K562 (cell line): ENCODE measurements at regions not wholly inside any gene's neighbourhood (a gene's known extent, or its start where the extent isn't known, plus 50 kb on each side); places are given as distances from the start of the nearest gene placed in this dataset.
A peak's percentile ranks its signal among the peaks of the same experiment; 100 is the strongest.

Experiments used
- CBFA2T3 ChIP-seq: fragments of 450-650 bp; IDR thresholded peaks from 2 replicates; pipeline ENCODE4 v1.6.1; 2017
- CHD2 ChIP-seq: IDR thresholded peaks from 2 replicates; pipeline ENCODE4 v1.6.1; 2011; ENCODE audit warnings: low read depth, low read length
- CREBBP ChIP-seq: IDR thresholded peaks from one replicate; pipeline ENCODE4 v1.6.1; 2012; ENCODE audit warnings: low read depth, mild to moderate bottlenecking, control low read depth, inconsistent platforms, low read length
- ELF2 ChIP-seq: fragments of 250-450 bp; sonication (Bioruptor Pico); IDR thresholded peaks from 2 replicates; pipeline ENCODE4 v1.5.0; 2021; ENCODE audit warnings: mild to moderate bottlenecking
- ELF4 ChIP-seq: fragments of 450-650 bp; formaldehyde crosslinking; IDR thresholded peaks from 2 replicates; pipeline ENCODE4 v1.4.0; 2022; ENCODE audit warnings: missing genetic modification characterization
- JUNB ChIP-seq: fragments of 450-650 bp; formaldehyde crosslinking; conservative IDR thresholded peaks from 2 replicates; pipeline ENCODE4 v1.4.0; 2020; ENCODE audit warnings: mild to moderate bottlenecking
- MCM2 ChIP-seq: fragments of 450-650 bp; IDR thresholded peaks from 2 replicates; pipeline ENCODE4 v1.6.1; 2017; ENCODE audit warnings: low read depth, mild to moderate bottlenecking
- MECOM ChIP-seq: fragments of 250-450 bp; sonication (Bioruptor Pico); IDR thresholded peaks from 2 replicates; pipeline ENCODE4 v1.8.0; 2022; ENCODE audit warnings: inconsistent platforms
- NR2C2 ChIP-seq, 2 experiments: fragments of 200-800 bp in 1 of 2; sonication (Bioruptor generic) in 1 of 2; sonication (generic) in 1 of 2; formaldehyde crosslinking in 1 of 2; IDR thresholded peaks; 2 replicates each; pipeline versions ENCODE4 v1.6.1 to v1.8.0; 2016 to 2022; ENCODE audit warnings: mild to moderate bottlenecking in 1 of 2, missing compliant biosample characterization in 1 of 2, missing genetic modification characterization in 1 of 2, missing genetic modification reagents in 1 of 2
- RB1 ChIP-seq: fragments of 450-650 bp; IDR thresholded peaks from 2 replicates; pipeline ENCODE4 v1.6.1; 2017; ENCODE audit warnings: low read depth, mild to moderate bottlenecking
- SMARCE1 ChIP-seq: fragments of 450-650 bp; IDR thresholded peaks from 2 replicates; pipeline ENCODE4 v1.7.1; 2016; ENCODE audit warnings: mild to moderate bottlenecking
- SPI1 ChIP-seq: IDR thresholded peaks from 2 replicates; pipeline ENCODE4 v1.6.1; 2011; ENCODE audit warnings: low read depth, low read length, control low read depth, borderline replicate concordance
- TAF9B ChIP-seq: fragments of 450-650 bp; IDR thresholded peaks from 2 replicates; pipeline ENCODE4 v1.6.1; 2018; ENCODE audit warnings: mild to moderate bottlenecking; ENCODE audit not compliant: partially characterized antibody
- ZNF224 ChIP-seq: sonication (generic); formaldehyde crosslinking; IDR thresholded peaks from 2 replicates; pipeline ENCODE4 v1.8.0; 2022; ENCODE audit warnings: mild to moderate bottlenecking, missing genetic modification reagents
- TF ChIP-seq, protein P1 (sequence below): fragments of 250-450 bp; sonication (Bioruptor Pico); IDR thresholded peaks from 2 replicates; pipeline ENCODE4 v1.4.0; 2020
- TF ChIP-seq, protein P2 (sequence below), 2 experiments: fragments of 450-650 bp; IDR thresholded peaks; 2 replicates each; pipeline ENCODE4 v1.6.1; 2016
- TF ChIP-seq, protein P3 (sequence below): sonication (generic); formaldehyde crosslinking; IDR thresholded peaks from 2 replicates; pipeline ENCODE4 v1.8.1; 2023; ENCODE audit warnings: missing genetic modification reagents, mild to moderate bottlenecking, borderline replicate concordance

DNA sequence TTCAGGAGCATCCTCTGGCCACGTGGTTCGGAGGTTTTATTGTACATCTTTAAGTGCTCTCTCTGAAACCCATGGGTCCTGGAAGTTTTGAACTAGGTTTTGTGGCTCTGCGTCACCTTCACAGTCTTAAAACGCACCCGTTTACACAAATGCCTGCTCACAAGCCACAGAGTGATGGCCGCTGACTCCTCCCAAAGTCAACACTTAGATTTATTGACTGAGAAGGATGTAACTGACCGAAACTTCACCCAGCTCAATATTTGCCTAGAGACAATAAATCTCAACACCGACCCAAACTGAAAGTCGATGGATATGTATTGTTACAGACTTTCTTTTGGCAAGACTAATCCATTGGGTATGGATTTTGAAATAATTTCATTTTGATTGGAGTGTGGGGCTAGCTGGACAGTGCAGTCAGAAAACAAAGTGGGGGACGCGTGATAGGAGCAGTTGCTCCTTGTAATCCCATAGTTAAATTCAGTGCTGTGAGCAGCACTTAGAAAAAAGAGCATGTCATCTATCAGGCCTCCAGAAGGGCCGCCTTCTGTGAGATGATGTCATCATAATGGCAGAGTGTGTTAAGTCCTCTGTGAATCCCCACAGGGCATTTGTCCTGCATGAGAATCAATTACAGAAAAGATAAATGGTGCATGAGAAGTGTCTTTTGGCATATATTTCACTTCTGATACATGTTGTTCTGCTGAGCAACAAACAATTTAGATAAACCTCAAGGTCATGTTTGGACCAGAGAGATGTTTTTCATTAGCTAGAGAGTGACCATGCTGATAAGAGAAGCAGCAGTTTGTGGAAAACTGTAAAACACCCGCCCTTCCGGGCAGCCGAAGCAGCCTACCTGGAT, 183.7 kb downstream of the INO80D start (continued):
- no peak for TF ChIP-seq ELF2 (CRISPR knock-in tag)
- TF ChIP-seq NR2C2 (CRISPR knock-in tag; IDR thresholded peaks at IDR 0.05) = no peak
- no peak for TF ChIP-seq NR2C2 (tag; IDR thresholded peaks at IDR 0.05)
- TF ChIP-seq, protein P1, sequence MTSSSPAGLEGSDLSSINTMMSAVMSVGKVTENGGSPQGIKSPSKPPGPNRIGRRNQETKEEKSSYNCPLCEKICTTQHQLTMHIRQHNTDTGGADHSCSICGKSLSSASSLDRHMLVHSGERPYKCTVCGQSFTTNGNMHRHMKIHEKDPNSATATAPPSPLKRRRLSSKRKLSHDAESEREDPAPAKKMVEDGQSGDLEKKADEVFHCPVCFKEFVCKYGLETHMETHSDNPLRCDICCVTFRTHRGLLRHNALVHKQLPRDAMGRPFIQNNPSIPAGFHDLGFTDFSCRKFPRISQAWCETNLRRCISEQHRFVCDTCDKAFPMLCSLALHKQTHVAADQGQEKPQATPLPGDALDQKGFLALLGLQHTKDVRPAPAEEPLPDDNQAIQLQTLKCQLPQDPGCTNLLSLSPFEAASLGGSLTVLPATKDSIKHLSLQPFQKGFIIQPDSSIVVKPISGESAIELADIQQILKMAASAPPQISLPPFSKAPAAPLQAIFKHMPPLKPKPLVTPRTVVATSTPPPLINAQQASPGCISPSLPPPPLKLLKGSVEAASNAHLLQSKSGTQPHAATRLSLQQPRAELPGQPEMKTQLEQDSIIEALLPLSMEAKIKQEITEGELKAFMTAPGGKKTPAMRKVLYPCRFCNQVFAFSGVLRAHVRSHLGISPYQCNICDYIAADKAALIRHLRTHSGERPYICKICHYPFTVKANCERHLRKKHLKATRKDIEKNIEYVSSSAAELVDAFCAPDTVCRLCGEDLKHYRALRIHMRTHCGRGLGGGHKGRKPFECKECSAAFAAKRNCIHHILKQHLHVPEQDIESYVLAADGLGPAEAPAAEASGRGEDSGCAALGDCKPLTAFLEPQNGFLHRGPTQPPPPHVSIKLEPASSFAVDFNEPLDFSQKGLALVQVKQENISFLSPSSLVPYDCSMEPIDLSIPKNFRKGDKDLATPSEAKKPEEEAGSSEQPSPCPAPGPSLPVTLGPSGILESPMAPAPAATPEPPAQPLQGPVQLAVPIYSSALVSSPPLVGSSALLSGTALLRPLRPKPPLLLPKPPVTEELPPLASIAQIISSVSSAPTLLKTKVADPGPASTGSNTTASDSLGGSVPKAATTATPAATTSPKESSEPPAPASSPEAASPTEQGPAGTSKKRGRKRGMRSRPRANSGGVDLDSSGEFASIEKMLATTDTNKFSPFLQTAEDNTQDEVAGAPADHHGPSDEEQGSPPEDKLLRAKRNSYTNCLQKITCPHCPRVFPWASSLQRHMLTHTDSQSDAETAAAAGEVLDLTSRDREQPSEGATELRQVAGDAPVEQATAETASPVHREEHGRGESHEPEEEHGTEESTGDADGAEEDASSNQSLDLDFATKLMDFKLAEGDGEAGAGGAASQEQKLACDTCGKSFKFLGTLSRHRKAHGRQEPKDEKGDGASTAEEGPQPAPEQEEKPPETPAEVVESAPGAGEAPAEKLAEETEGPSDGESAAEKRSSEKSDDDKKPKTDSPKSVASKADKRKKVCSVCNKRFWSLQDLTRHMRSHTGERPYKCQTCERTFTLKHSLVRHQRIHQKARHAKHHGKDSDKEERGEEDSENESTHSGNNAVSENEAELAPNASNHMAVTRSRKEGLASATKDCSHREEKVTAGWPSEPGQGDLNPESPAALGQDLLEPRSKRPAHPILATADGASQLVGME (CRISPR knock-in tag) = no peak
- peak; percentile 70; the same call in 1 of the 2 replicates for TF ChIP-seq JUNB (CRISPR knock-in tag)
- TF ChIP-seq CREBBP = no peak
- TF ChIP-seq TAF9B = peak; percentile 32
- TF ChIP-seq, protein P2, sequence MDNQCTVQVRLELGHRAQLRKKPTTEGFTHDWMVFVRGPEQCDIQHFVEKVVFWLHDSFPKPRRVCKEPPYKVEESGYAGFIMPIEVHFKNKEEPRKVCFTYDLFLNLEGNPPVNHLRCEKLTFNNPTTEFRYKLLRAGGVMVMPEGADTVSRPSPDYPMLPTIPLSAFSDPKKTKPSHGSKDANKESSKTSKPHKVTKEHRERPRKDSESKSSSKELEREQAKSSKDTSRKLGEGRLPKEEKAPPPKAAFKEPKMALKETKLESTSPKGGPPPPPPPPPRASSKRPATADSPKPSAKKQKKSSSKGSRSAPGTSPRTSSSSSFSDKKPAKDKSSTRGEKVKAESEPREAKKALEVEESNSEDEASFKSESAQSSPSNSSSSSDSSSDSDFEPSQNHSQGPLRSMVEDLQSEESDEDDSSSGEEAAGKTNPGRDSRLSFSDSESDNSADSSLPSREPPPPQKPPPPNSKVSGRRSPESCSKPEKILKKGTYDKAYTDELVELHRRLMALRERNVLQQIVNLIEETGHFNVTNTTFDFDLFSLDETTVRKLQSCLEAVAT (IDR thresholded peaks at IDR 0.05) = no peak
- no peak for TF ChIP-seq CHD2
- no peak for TF ChIP-seq ZNF224 (CRISPR knock-in tag)
- TF ChIP-seq RB1 = no peak
- TF ChIP-seq, protein P3, sequence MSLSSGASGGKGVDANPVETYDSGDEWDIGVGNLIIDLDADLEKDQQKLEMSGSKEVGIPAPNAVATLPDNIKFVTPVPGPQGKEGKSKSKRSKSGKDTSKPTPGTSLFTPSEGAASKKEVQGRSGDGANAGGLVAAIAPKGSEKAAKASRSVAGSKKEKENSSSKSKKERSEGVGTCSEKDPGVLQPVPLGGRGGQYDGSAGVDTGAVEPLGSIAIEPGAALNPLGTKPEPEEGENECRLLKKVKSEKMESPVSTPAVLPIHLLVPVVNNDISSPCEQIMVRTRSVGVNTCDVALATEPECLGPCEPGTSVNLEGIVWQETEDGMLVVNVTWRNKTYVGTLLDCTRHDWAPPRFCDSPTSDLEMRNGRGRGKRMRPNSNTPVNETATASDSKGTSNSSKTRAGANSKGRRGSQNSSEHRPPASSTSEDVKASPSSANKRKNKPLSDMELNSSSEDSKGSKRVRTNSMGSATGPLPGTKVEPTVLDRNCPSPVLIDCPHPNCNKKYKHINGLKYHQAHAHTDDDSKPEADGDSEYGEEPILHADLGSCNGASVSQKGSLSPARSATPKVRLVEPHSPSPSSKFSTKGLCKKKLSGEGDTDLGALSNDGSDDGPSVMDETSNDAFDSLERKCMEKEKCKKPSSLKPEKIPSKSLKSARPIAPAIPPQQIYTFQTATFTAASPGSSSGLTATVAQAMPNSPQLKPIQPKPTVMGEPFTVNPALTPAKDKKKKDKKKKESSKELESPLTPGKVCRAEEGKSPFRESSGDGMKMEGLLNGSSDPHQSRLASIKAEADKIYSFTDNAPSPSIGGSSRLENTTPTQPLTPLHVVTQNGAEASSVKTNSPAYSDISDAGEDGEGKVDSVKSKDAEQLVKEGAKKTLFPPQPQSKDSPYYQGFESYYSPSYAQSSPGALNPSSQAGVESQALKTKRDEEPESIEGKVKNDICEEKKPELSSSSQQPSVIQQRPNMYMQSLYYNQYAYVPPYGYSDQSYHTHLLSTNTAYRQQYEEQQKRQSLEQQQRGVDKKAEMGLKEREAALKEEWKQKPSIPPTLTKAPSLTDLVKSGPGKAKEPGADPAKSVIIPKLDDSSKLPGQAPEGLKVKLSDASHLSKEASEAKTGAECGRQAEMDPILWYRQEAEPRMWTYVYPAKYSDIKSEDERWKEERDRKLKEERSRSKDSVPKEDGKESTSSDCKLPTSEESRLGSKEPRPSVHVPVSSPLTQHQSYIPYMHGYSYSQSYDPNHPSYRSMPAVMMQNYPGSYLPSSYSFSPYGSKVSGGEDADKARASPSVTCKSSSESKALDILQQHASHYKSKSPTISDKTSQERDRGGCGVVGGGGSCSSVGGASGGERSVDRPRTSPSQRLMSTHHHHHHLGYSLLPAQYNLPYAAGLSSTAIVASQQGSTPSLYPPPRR (CRISPR knock-in tag) = no peak
- no peak for TF ChIP-seq ELF4 (CRISPR knock-in tag)
- no peak for TF ChIP-seq MECOM (CRISPR knock-in tag)
- peak; percentile 46; the same call in 1 of the 2 replicates for TF ChIP-seq CBFA2T3
- peak; percentile 47; the same call in 1 of the 2 replicates for TF ChIP-seq SMARCE1
- TF ChIP-seq MCM2 = no peak
- TF ChIP-seq SPI1 = no peak
